ENCODE measurements at regions not wholly inside any gene's neighbourhood (a gene's known extent, or its start where the extent isn't known, plus 50 kb on each side); places are given as distances from the start of the nearest gene placed in this dataset.

- TF ChIP-seq, protein P1, sequence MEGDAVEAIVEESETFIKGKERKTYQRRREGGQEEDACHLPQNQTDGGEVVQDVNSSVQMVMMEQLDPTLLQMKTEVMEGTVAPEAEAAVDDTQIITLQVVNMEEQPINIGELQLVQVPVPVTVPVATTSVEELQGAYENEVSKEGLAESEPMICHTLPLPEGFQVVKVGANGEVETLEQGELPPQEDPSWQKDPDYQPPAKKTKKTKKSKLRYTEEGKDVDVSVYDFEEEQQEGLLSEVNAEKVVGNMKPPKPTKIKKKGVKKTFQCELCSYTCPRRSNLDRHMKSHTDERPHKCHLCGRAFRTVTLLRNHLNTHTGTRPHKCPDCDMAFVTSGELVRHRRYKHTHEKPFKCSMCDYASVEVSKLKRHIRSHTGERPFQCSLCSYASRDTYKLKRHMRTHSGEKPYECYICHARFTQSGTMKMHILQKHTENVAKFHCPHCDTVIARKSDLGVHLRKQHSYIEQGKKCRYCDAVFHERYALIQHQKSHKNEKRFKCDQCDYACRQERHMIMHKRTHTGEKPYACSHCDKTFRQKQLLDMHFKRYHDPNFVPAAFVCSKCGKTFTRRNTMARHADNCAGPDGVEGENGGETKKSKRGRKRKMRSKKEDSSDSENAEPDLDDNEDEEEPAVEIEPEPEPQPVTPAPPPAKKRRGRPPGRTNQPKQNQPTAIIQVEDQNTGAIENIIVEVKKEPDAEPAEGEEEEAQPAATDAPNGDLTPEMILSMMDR (conservative IDR thresholded peaks at IDR 0.05 in 1 of 2, IDR thresholded peaks at IDR 0.05 in 1 of 2; ENCODE audit: low read depth in 1 of 2, low read length in 2 of 2), result no peak
- TF ChIP-seq EZH2 (IDR thresholded peaks at IDR 0.05; ENCODE audit: low read length, missing control alignments), result no peak
These were observed 60.2 kb downstream of the LSMEM1 start for GRCh38 chr7:112540839-112541577.

Data from fibroblast of lung (primary cell).